Neural crest cell (in vitro differentiated cells): ENCODE measurements at regions not wholly inside any gene's neighbourhood (a gene's known extent, or its start where the extent isn't known, plus 50 kb on each side); places are given as distances from the start of the nearest gene placed in this dataset.

Experiments used
- DNase-seq: peaks from one replicate; pipeline ENCODE4 v3.0.0; 2021; ENCODE audit warnings: low read depth, mixed read lengths, low spot score
- H3K27ac Mint-ChIP-seq: one replicate; pipeline ENCODE4 v1.8.0; 2021; ENCODE audit warnings: mild to moderate bottlenecking, mixed read lengths; ENCODE audit not compliant: unreplicated experiment
- H3K27me3 Mint-ChIP-seq: 2 replicates; pipeline ENCODE4 v1.8.0; 2021; ENCODE audit warnings: low read depth, mild to moderate bottlenecking, mixed read lengths
- H3K36me3 Mint-ChIP-seq: 2 replicates; pipeline ENCODE4 v1.8.0; 2021; ENCODE audit warnings: low read depth, mild to moderate bottlenecking, mixed read lengths
- H3K4me1 Mint-ChIP-seq: 2 replicates; pipeline ENCODE4 v1.8.0; 2021; ENCODE audit warnings: mixed read lengths
- H3K4me3 Mint-ChIP-seq: one replicate; pipeline ENCODE4 v1.8.0; 2021; ENCODE audit warnings: mild to moderate bottlenecking, mixed read lengths
- H3K9me3 Mint-ChIP-seq: 2 replicates; pipeline ENCODE4 v1.8.0; 2021; ENCODE audit warnings: mixed read lengths
- TF ChIP-seq, protein P1 (sequence below): fragments of 200-600 bp; sonication (generic); conservative IDR thresholded peaks from 2 replicates; pipeline ENCODE4 v1.5.0; 2021; ENCODE audit warnings: antibody characterized with exemption, mild to moderate bottlenecking

- no peaks in the 10 kb centered on the region for H3K27me3 Mint-ChIP-seq
- peaks cover 33% of the 10 kb centered on the region for H3K4me1 Mint-ChIP-seq
- H3K4me3 Mint-ChIP-seq: no peak overlapping the region
- no peaks in the 10 kb centered on the region for H3K36me3 Mint-ChIP-seq
- no peaks in the 10 kb centered on the region for H3K9me3 Mint-ChIP-seq
- no peak for DNase-seq
- H3K27ac Mint-ChIP-seq: no peak overlapping the region
- TF ChIP-seq, protein P1, sequence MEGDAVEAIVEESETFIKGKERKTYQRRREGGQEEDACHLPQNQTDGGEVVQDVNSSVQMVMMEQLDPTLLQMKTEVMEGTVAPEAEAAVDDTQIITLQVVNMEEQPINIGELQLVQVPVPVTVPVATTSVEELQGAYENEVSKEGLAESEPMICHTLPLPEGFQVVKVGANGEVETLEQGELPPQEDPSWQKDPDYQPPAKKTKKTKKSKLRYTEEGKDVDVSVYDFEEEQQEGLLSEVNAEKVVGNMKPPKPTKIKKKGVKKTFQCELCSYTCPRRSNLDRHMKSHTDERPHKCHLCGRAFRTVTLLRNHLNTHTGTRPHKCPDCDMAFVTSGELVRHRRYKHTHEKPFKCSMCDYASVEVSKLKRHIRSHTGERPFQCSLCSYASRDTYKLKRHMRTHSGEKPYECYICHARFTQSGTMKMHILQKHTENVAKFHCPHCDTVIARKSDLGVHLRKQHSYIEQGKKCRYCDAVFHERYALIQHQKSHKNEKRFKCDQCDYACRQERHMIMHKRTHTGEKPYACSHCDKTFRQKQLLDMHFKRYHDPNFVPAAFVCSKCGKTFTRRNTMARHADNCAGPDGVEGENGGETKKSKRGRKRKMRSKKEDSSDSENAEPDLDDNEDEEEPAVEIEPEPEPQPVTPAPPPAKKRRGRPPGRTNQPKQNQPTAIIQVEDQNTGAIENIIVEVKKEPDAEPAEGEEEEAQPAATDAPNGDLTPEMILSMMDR: no peak
These were observed 209.9 kb upstream of the VSTM2A start for GRCh38 chr7:54332301-54332700.

DNA sequence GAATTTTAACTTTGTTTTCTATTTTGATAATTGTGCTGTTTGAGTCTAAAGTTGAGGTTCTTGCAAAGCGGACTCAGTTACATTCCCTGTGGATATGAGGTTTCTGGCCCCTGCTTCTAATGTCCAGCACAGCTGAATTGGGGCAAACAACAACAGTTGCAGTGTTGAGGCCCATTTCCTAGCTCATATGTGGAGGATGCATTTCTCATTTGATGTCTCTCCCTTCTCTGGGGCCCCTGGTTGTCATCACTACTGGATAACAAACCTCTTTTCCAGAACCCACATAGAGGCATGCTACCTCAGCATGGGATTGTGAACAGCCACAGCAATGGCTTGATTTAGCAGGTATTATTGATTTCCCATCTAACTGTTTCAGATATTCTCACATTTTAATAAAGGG is 208.2 kb upstream of the VSTM2A start:
- no peak overlapping the region for H3K27ac Mint-ChIP-seq
- DNase-seq: no peak
- no peaks in the 10 kb centered on the region for H3K27me3 Mint-ChIP-seq
- H3K9me3 Mint-ChIP-seq: no peaks in the 10 kb centered on the region
- no peaks in the 10 kb centered on the region for H3K36me3 Mint-ChIP-seq
- no peak overlapping the region for H3K4me3 Mint-ChIP-seq
- peaks cover 32% of the 10 kb centered on the region for H3K4me1 Mint-ChIP-seq
- TF ChIP-seq, protein P1: no peak

DNA sequence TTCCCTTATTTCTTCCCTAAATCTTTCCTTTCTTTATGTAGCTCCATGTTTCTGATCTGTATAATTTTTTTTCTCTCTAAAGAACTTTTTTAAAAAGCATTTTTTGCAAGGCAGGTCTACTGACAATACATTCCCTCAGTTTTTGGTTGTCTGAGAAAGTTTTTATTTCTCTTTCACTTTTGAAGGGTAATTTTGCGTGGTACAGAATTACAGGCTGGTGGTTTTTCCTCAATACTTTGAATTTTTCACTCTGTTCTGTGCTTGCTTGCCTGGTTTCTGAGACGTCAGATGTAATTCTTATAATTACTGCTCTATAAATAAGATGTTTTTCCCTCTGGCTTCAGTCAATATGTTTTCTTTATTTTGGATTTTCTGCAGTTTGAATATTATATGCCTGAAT is 205.4 kb upstream of the VSTM2A start:
- Mint-ChIP-seq H3K4me3 (no peak overlapping the region), H3K36me3 (no peaks in the 10 kb centered on the region), H3K27me3 (no peaks in the 10 kb centered on the region), H3K4me1 (peaks cover 19% of the 10 kb centered on the region), H3K27ac (no peak overlapping the region), H3K9me3 (no peaks in the 10 kb centered on the region)
- DNase-seq: no peak
- TF ChIP-seq, protein P1: no peak

- Mint-ChIP-seq H3K9me3 (no peaks in the 10 kb centered on the region), H3K27me3 (no peaks in the 10 kb centered on the region), H3K27ac (no peak overlapping the region), H3K4me1 (peaks cover 13% of the 10 kb centered on the region), H3K36me3 (no peaks in the 10 kb centered on the region), H3K4me3 (no peak overlapping the region)
- TF ChIP-seq, protein P1: no peak
- no peak for DNase-seq
These were observed 204.7 kb upstream of the VSTM2A start for GRCh38 chr7:54337466-54337865.

GRCh38 chr7:54338319-54338718 is 203.9 kb upstream of the VSTM2A start:
- H3K4me3 Mint-ChIP-seq: no peak overlapping the region
- H3K9me3 Mint-ChIP-seq: no peaks in the 10 kb centered on the region
- no peak overlapping the region for H3K27ac Mint-ChIP-seq
- H3K27me3 Mint-ChIP-seq: no peaks in the 10 kb centered on the region
- H3K4me1 Mint-ChIP-seq: peaks cover 7% of the 10 kb centered on the region
- TF ChIP-seq, protein P1: no peak
- no peaks in the 10 kb centered on the region for H3K36me3 Mint-ChIP-seq
- DNase-seq: no peak

- H3K4me1 Mint-ChIP-seq: no peaks in the 10 kb centered on the region
- TF ChIP-seq, protein P1: no peak
- H3K27me3 Mint-ChIP-seq: no peaks in the 10 kb centered on the region
- H3K27ac Mint-ChIP-seq: no peak overlapping the region
- no peak overlapping the region for H3K4me3 Mint-ChIP-seq
- no peak for DNase-seq
- no peaks in the 10 kb centered on the region for H3K36me3 Mint-ChIP-seq
- peaks cover 4% of the 10 kb centered on the region for H3K9me3 Mint-ChIP-seq
These were observed 203.1 kb upstream of the VSTM2A start for GRCh38 chr7:54339073-54339472.
